Aorta (tissue), 5 donors: ENCODE measurements at regions not wholly inside any gene's neighbourhood (a gene's known extent, or its start where the extent isn't known, plus 50 kb on each side); places are given as distances from the start of the nearest gene placed in this dataset.

Experiments
- ATAC-seq: fragments of 200-7000 bp; cut with Tn5 transposase; one replicate; pipeline ENCODE4 v1.9.1; 2022; ENCODE audit warnings: moderate library complexity; ENCODE audit not compliant: low FRiP score
- DNase-seq, 2 donors: peaks; one replicate each; pipeline ENCODE4 v3.0.0-alpha.2; 2020
- H3K27ac ChIP-seq, 2 donors: one replicate each; pipeline ENCODE4 v1.5.1; 2013; ENCODE audit warnings: low read length in 2 of 2, mild to moderate bottlenecking in 2 of 2, moderate library complexity in 2 of 2, control low read depth in 1 of 2, inconsistent platforms in 1 of 2, low read depth in 1 of 2
- H3K27me3 ChIP-seq, 2 donors: one replicate each; pipeline ENCODE4 v1.6.1; 2013; ENCODE audit warnings: control low read depth in 1 of 2, low read length in 1 of 2, mild to moderate bottlenecking in 1 of 2, moderate library complexity in 1 of 2; ENCODE audit not compliant: insufficient read depth in 2 of 2, control insufficient read depth in 1 of 2
- H3K36me3 ChIP-seq, 2 donors: one replicate each; pipeline ENCODE4 v1.6.1; 2013; ENCODE audit warnings: control low read depth in 1 of 2, low read length in 1 of 2, mild to moderate bottlenecking in 1 of 2; ENCODE audit not compliant: insufficient read depth in 2 of 2, control insufficient read depth in 1 of 2
- H3K4me1 ChIP-seq, 2 donors: one replicate each; pipeline ENCODE4 v1.6.1; 2013; ENCODE audit warnings: low read length in 2 of 2, control low read depth in 1 of 2, mild to moderate bottlenecking in 1 of 2, moderate library complexity in 1 of 2; ENCODE audit not compliant: insufficient read depth in 2 of 2, control insufficient read depth in 1 of 2
- H3K4me3 ChIP-seq, 2 donors: one replicate each; pipeline ENCODE4 v1.5.1; 2013; ENCODE audit warnings: low read length in 2 of 2, control low read depth in 1 of 2, mild to moderate bottlenecking in 1 of 2
- H3K9me3 ChIP-seq: one replicate; pipeline ENCODE4 v1.6.1; 2013; ENCODE audit warnings: mild to moderate bottlenecking, low read length; ENCODE audit not compliant: control insufficient read depth
- whole genome bisulfite sequencing, 2 donors: extraction: QIAGEN DNeasy Blood & Tissue Kit; methylation state at CpG; one replicate each; pipeline ENCODE4 v1.1.7; 2013; 5-methylcytosine and 5-hydroxymethylcytosine counted together
- intact Hi-C, 2 donors: fragments of 100-400 bp; cut with DNase I; formaldehyde crosslinking; loops; one replicate each; pipeline versions ENCODE4 v1.14.2 to v1.15.0; 2022
- donor health status: healthy with polysubstance abuse.
- donor health status: Bipolar disorder and iron deficiency.
- donor health status: DM: no; HTN: no; CAD: no.
- donor health status: DM: no; HTN: no; CAD: no.
- donor health status: DM: yes; HTN: yes; CAD: no.

- intact Hi-C loops, result no loop called here
- H3K9me3 ChIP-seq, result no peaks in the 10 kb centered on the region
- no peak for DNase-seq
- no peak for ATAC-seq
- no peaks in the 10 kb centered on the region for H3K4me1 ChIP-seq
- no peak overlapping the region for H3K4me3 ChIP-seq
- H3K27me3 ChIP-seq, result no peaks in the 10 kb centered on the region
- H3K27ac ChIP-seq, result no peak overlapping the region
- H3K36me3 ChIP-seq, result no peaks in the 10 kb centered on the region
- 71 to 86% methylated on average over 6 of the region's 6 CpGs for WGBS, 2 donors
Measured at GRCh38 chr9:116102596-116102995, 51.0 kb upstream of the PAPPA start.
